CD14-positive monocyte (primary cell): ENCODE measurements at regions not wholly inside any gene's neighbourhood (a gene's known extent, or its start where the extent isn't known, plus 50 kb on each side); places are given as distances from the start of the nearest gene placed in this dataset.

Experiments used
- DNase-seq, 3 donors: peaks; one replicate each; pipeline ENCODE4 v3.0.0-alpha.2; 2011 to 2022
- H2AFZ ChIP-seq: 2 replicates; pipeline ENCODE4 v1.6.0; 2012; ENCODE audit warnings: mild to moderate bottlenecking, low read depth, low read length, inconsistent platforms; ENCODE audit not compliant: insufficient read depth, poor library complexity, severe bottlenecking
- H3K27ac ChIP-seq, 2 donors: 1 replicate in 1 of 2; 2 replicates in 1 of 2; pipeline ENCODE4 v1.5.1; 2012 to 2013; ENCODE audit warnings: low read length in 2 of 2, control low read depth in 1 of 2, inconsistent platforms in 1 of 2, low read depth in 1 of 2, mild to moderate bottlenecking in 1 of 2
- H3K27me3 ChIP-seq, 2 donors: one replicate each; pipeline versions ENCODE4 v1.6.0 to v1.6.1; 2011 to 2013; ENCODE audit warnings: low read length in 2 of 2; ENCODE audit not compliant: control insufficient read depth in 2 of 2, insufficient read depth in 2 of 2
- H3K36me3 ChIP-seq, 2 donors: replicated peaks in 1 of 2; 1 replicate in 1 of 2; 2 replicates in 1 of 2; pipeline versions ENCODE4 v1.5.1 to v1.6.1; 2012 to 2013; ENCODE audit warnings: low read length in 2 of 2, control low read depth in 1 of 2, inconsistent platforms in 1 of 2, mild to moderate bottlenecking in 1 of 2; ENCODE audit not compliant: insufficient read depth in 2 of 2, control insufficient read depth in 1 of 2
- H3K4me1 ChIP-seq, 2 donors: 1 replicate in 1 of 2; 2 replicates in 1 of 2; pipeline versions ENCODE4 v1.5.1 to v1.6.1; 2012 to 2013; ENCODE audit warnings: low read length in 2 of 2, control low read depth in 1 of 2, inconsistent platforms in 1 of 2, mild to moderate bottlenecking in 1 of 2, moderate library complexity in 1 of 2; ENCODE audit not compliant: insufficient read depth in 2 of 2, control insufficient read depth in 1 of 2
- H3K4me2 ChIP-seq: replicated peaks from 2 replicates; pipeline ENCODE3; 2012; ENCODE audit warnings: low read length, moderate library complexity, mild to moderate bottlenecking; ENCODE audit not compliant: poor library complexity, severe bottlenecking; ENCODE audit errors: extremely low read depth
- H3K4me3 ChIP-seq, 3 experiments: fragments of 200-600 bp in 1 of 3; sonication (generic) in 1 of 3; replicated peaks in 1 of 3; 1 replicate in 2 of 3; 2 replicates in 1 of 3; pipeline ENCODE4 v1.5.1; 2011 to 2013; ENCODE audit warnings: low read length in 3 of 3, mild to moderate bottlenecking in 3 of 3, control low read depth in 2 of 3, low read depth in 2 of 3, inconsistent platforms in 1 of 3, moderate library complexity in 1 of 3
- H3K79me2 ChIP-seq: 2 replicates; pipeline ENCODE4 v1.6.0; 2012; ENCODE audit warnings: mild to moderate bottlenecking, control low read depth, inconsistent platforms, low read length, moderate library complexity; ENCODE audit not compliant: insufficient read depth
- H3K9ac ChIP-seq: 2 replicates; pipeline ENCODE4 v1.6.0; 2017; ENCODE audit warnings: low read length, mild to moderate bottlenecking; ENCODE audit not compliant: insufficient read depth, poor library complexity, severe bottlenecking
- H3K9me3 ChIP-seq, 2 donors: replicated peaks in 1 of 2; 1 replicate in 1 of 2; 2 replicates in 1 of 2; pipeline versions ENCODE4 v1.5.1 to v1.6.1; 2012 to 2013; ENCODE audit warnings: low read length in 2 of 2, control low read depth in 1 of 2; ENCODE audit not compliant: control insufficient read depth in 1 of 2, insufficient read depth in 1 of 2
- H4K20me1 ChIP-seq: 2 replicates; pipeline ENCODE4 v1.6.0; 2012; ENCODE audit warnings: mild to moderate bottlenecking, low read length, control low read depth, moderate library complexity; ENCODE audit not compliant: insufficient read depth
- H3K27ac Mint-ChIP-seq, 7 donors: one replicate each; pipeline ENCODE4 v1.8.0; 2020; ENCODE audit warnings: mild to moderate bottlenecking in 7 of 7, mixed read lengths in 7 of 7, moderate library complexity in 6 of 7, inconsistent platforms in 2 of 7
- H3K27me3 Mint-ChIP-seq, 3 donors: one replicate each; pipeline ENCODE4 v1.8.0; 2021 to 2022; ENCODE audit warnings: low read depth in 3 of 3, mild to moderate bottlenecking in 3 of 3, mixed read lengths in 3 of 3, moderate library complexity in 3 of 3, inconsistent platforms in 1 of 3
- H3K36me3 Mint-ChIP-seq, 2 donors: one replicate each; pipeline ENCODE4 v1.8.0; 2020; ENCODE audit warnings: mixed read lengths in 2 of 2, inconsistent platforms in 1 of 2, mild to moderate bottlenecking in 1 of 2
- H3K4me1 Mint-ChIP-seq: one replicate; pipeline ENCODE4 v1.8.0; 2020; ENCODE audit warnings: mild to moderate bottlenecking, mixed read lengths
- H3K4me3 Mint-ChIP-seq, 2 donors: one replicate each; pipeline ENCODE4 v1.8.0; 2020; ENCODE audit warnings: mild to moderate bottlenecking in 2 of 2, mixed read lengths in 2 of 2, moderate library complexity in 1 of 2
- H3K9me3 Mint-ChIP-seq, 7 donors: one replicate each; pipeline ENCODE4 v1.8.0; 2020 to 2022; ENCODE audit warnings: mixed read lengths in 7 of 7, mild to moderate bottlenecking in 6 of 7, moderate library complexity in 6 of 7, inconsistent platforms in 2 of 7
- CTCF ChIP-seq: fragments of 200-600 bp; IDR thresholded peaks from one replicate; pipeline ENCODE4 v1.8.0; 2022; ENCODE audit warnings: antibody characterized with exemption, mild to moderate bottlenecking
- WGBS: methylation state at CpG from one replicate; pipeline ENCODE4 v1.1.5; 2013; ENCODE audit warnings: missing lambda C conversion rate; ENCODE audit not compliant: insufficient coverage; 5-methylcytosine and 5-hydroxymethylcytosine counted together
- intact Hi-C, 2 donors: fragments of 100-400 bp; cut with micrococcal nuclease; formaldehyde crosslinking; loops; one replicate each; pipeline versions ENCODE4 v1.15.0 to v1.15.1; 2023

GRCh38 chr1:173287785-173288184 is 80.7 kb upstream of the TNFSF4 start:
- intact Hi-C loops: no loop called here
- peaks cover 0 to 2% (median 2%) of the 10 kb centered on the region in 7 donors for H3K9me3 Mint-ChIP-seq
- Histone ChIP-seq H3K27ac (no peak overlapping the region), H3K9me3 (no peaks in the 10 kb centered on the region), H3K4me1 (no peaks in the 10 kb centered on the region), H3K36me3 (no peaks in the 10 kb centered on the region), H4K20me1 (no peaks in the 10 kb centered on the region), H3K9ac (no peak overlapping the region), H3K4me3 (no peak overlapping the region), H2AFZ (no peak overlapping the region), H3K79me2 (no peaks in the 10 kb centered on the region), H3K4me2 (no peak overlapping the region), H3K27me3 (no peaks in the 10 kb centered on the region)
- no peak for DNase-seq
- H3K27ac Mint-ChIP-seq: no peak overlapping the region
- peaks cover 7% of the 10 kb centered on the region for H3K4me1 Mint-ChIP-seq
- H3K4me3 Mint-ChIP-seq: no peak overlapping the region
- WGBS: no CpG with 5 or more reads among the region's 1 CpG
- H3K36me3 Mint-ChIP-seq: no peaks in the 10 kb centered on the region
- peaks cover 0 to 2% (median 0%) of the 10 kb centered on the region in 3 donors for H3K27me3 Mint-ChIP-seq
- TF ChIP-seq CTCF: no peak

- intact Hi-C loops: no loop called here
- Histone ChIP-seq H3K4me1 (peaks cover 14 to 17% of the 10 kb centered on the region in 2 donors), H3K4me2 (no peak overlapping the region), H2AFZ (no peak overlapping the region), H3K9ac (no peak overlapping the region), H3K27me3 (no peaks in the 10 kb centered on the region), H3K4me3 (no peak overlapping the region), H3K79me2 (no peaks in the 10 kb centered on the region), H4K20me1 (no peaks in the 10 kb centered on the region), H3K9me3 (no peaks in the 10 kb centered on the region), H3K27ac (no peak overlapping the region), H3K36me3 (no peaks in the 10 kb centered on the region)
- peaks cover 0 to 14% (median 2%) of the 10 kb centered on the region in 7 donors for H3K9me3 Mint-ChIP-seq
- H3K27me3 Mint-ChIP-seq: peaks cover 0 to 2% (median 0%) of the 10 kb centered on the region in 3 donors
- H3K4me1 Mint-ChIP-seq: peaks cover 18% of the 10 kb centered on the region
- DNase-seq: no peak
- no peak overlapping the region for H3K27ac Mint-ChIP-seq
- no peak for TF ChIP-seq CTCF
- no peak overlapping the region for H3K4me3 Mint-ChIP-seq
- WGBS: no CpG with 5 or more reads among the region's 1 CpG
- H3K36me3 Mint-ChIP-seq: no peaks in the 10 kb centered on the region
Measured at GRCh38 chr1:173293756-173294155, 86.6 kb upstream of the TNFSF4 start.
